HL-60/S4 (cell line): ENCODE measurements at regions not wholly inside any gene's neighbourhood (a gene's known extent, or its start where the extent isn't known, plus 50 kb on each side); places are given as distances from the start of the nearest gene placed in this dataset.

ENCODE experiments used
- in situ Hi-C: fragments of 300-500 bp; cut with MboI; formaldehyde crosslinking; loops from 2 replicates; pipeline ENCODE4 v1.14.3; 2022; ENCODE audit warnings: low sequenced_read_pairs

DNA sequence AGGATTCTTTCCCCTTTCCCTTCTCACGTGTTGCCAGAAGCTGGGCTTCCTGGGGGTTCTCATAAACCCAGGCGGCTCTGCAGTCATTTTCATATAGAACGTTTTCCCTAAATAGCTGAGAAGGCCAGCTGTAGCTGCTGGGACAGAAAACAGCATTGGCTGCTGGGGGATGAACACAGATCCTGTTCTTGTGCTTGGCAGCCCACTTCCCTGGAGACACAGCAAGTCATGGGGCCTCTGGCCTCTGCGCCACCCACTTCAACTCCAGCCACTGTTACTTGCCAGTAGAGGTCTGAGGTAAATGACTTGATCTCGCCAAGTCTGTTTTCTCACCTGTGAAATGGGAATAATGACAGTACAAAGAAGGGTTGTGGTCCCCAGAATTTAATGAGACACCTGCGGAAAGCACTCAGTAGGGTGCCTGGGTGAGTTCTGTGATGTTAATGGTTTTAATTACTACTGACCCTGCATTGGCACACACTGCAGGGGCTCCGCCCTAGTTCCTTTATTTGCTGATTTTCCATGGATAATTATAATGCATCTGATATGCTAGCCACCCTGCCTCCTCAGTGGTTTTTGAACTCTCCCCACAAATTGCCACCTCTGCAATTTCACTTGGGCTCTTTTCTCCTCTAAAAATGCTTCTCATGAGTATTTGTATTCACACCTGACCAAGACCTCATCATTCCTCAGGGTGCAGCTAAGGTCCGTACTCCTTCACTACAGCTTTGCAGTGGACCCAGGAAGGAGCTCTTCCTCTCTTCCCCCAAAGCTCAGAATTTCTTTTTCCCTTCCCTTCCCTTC lies 274.7 kb downstream of the RPLP1 start:
- in situ Hi-C loops: no loop called here

DNA sequence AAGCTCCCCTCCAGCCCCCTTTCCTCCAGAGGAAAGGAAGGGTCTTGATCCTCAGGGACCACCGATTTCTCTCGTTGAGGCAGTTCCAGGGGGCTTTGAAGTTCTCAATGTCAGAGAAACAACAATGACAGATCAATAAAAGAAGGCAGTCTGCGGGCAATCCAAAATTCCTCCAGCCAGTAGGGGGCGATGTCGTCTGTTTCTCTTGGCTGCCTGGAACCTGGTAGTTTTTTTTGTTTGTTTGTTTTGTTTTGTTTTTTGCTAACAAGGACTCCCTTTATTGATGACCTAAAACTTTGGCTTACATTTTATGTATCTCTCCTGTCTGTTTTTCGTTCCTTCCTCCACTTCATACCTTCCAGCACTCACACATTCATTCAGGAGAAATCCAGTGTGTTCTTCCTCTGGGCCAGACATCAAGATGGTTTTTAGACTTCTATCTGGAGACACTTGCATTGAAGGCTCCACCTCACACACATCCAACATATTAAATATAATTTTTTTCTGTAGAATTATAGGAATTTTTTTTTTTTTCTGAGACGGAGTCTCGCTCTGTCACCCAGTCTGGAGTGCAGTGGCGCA lies 276.6 kb downstream of the RPLP1 start:
- in situ Hi-C loops: no loop called here

DNA sequence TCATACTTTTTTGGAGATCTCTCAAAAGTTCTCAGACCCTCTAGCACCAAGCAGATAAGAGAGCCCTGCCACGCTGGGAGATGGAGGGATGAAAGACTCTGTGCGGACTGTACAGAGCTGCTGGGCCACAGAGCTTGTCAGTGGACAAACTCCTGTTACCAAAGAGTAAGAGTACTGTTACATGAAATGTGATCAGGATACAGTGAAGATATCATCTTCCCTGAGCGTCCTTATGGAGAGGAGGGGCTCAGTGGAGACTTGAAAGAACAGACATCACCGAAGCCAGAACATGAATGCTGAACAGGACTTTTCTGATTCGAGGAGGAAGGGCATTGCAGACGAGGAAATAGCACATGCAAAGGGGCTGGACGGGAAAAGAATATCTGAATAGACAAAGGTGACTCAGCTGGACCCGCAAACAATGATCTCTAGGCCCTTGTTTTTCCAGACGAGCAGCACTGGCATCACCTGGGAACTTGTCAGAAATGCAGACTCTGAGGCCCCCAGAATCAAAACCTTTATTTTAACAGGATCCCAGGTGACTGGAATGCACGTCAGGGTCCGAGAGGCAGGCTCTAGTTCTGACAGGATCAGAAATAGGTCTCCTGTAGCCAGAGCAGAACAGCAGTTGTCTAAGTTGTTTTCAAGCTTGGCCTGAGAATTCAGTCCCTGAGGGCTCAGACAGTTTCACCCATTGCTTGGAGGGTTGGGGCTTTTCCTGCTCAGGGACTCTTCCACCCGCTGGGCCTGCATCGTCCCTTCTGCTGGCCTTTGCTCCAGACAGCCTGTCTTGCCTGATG lies 277.9 kb downstream of the RPLP1 start:
- in situ Hi-C loops: no loop called here

- in situ Hi-C loops: no loop called here
Measured at GRCh38 chr15:69731081-69731330, 278.4 kb downstream of the RPLP1 start.

- in situ Hi-C loops: no loop called here
Measured at GRCh38 chr15:69731581-69731980, 279.0 kb downstream of the RPLP1 start.

DNA sequence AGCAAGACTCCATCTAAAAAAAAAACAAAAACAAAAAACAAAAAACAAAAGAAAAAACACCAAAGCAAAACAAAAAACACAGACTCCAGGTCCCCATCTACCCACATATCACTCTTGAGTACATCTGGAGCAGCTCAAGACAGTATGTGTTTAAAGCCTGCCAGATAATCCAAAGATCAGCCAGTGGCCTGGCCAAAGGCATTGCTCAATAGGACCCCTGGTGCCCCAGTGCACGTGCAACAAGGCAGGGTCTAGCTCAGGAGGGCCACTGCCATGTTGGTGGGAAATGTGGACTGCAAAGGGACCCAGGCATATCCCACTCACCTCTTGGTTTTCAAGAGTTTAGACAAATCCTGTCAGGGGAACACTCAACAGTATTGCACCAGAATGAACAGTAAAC lies 279.5 kb downstream of the RPLP1 start:
- in situ Hi-C loops: no loop called here

GRCh38 chr15:69734699-69735098 lies 282.1 kb downstream of the RPLP1 start:
- in situ Hi-C loops: no loop called here

DNA sequence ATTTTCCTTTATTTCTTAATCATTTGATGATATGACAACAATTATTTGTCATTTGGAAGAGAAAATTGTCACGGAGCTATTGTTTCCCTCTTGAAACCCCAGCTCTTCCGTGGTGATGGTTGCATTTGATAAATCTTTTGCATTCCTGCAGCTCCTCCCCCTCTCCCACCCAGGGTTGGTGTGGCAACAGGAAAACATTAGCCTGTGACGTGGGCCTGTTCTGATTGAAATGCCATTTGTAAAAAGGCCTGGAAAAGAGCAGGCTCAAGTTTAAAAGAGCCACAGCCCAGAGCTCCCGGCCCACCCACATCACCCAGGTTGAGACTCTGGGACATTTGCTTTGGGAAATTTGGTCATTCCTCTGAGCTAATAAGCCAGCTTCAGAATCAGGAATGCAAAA lies 282.5 kb downstream of the RPLP1 start:
- in situ Hi-C loops: no loop called here

DNA sequence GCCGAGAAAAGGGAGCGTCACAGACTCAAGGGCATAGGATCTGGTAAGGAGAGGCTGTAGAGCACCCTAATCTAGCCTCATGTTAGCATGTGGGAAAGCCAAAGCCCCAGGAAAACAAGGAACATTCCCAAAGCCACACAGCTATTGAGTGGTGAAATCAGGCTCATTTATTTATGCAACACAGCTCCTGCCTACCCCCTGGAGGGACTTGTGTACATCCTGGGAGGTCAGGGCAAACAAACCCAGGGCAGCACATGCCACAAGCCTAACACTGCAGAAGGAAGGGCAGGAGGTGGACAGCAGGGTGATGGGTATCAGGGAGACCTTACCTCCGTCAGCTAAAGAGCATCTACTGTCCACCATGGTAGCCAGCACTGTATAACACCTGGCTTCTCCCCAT lies 283.5 kb downstream of the RPLP1 start:
- in situ Hi-C loops: no loop called here

DNA sequence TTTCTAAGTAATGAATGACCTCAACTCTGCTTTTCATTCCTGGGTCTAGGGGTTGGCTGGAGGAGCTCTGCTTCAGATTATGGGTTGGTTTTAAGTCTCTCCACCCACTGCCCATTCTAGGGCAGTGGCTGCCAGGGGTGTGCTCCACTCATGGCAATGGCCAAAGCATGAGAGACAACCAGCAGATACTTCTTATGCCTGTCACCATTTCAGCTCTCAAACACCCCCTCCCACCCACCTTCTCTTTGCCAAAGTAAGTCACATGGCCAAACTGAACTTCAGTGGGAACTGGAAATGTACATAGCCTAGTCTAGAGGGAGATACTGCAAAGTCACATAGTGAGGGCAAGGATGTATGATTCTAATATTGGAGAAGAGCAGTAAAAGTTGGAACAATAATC lies 285.3 kb downstream of the RPLP1 start:
- in situ Hi-C loops: no loop called here

GRCh38 chr15:69740684-69741083 lies 288.1 kb downstream of the RPLP1 start:
- in situ Hi-C loops: no loop called here

DNA sequence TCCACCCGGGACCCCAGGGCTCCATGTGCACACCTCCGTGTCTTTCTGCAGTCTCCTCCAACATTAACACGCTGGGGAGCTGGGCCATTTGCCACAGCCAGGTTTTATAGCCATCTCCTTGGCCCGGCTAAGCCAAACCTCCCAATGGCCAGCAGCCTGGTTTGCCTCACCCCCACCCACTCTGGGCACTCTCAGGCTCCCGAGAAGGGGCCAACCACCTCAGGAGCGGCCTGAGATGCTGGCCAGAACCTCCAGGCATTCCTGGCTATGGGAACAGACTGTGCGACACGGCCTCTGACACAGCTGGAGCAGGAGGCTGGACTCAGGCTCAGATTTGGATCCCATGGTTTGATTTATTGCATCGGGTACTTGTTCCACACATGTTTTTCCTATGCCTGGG lies 289.7 kb downstream of the RPLP1 start:
- in situ Hi-C loops: no loop called here

DNA sequence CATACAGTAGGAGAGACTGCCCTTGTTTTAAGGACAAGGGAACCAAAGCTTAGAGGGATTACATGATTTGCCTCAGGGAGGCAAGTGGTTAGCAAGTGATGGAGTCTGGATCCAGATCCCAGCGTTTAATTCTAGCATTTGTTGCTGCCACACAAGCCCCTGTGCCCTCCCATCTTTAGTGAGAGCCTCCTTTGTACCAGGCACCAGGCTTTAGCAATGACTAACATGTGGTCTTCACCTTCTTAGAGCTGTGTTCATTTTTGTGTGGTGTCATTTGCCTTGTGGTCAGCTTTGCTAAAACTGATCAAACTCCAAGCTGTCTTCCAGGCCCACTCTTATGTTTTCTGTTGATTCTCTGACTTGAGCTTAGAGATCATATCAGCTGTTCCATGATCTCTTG lies 290.5 kb downstream of the RPLP1 start:
- in situ Hi-C loops: no loop called here

GRCh38 chr15:69744391-69745162 lies 292.0 kb downstream of the RPLP1 start:
- in situ Hi-C loops: no loop called here

- in situ Hi-C loops: no loop called here
Measured at GRCh38 chr15:69747193-69747592, 294.6 kb downstream of the RPLP1 start.

- in situ Hi-C loops: no loop called here
Measured at GRCh38 chr15:69748131-69748530, 295.5 kb downstream of the RPLP1 start.

- in situ Hi-C loops: no loop called here
Measured at GRCh38 chr15:69748576-69749185, 296.1 kb downstream of the RPLP1 start.

DNA sequence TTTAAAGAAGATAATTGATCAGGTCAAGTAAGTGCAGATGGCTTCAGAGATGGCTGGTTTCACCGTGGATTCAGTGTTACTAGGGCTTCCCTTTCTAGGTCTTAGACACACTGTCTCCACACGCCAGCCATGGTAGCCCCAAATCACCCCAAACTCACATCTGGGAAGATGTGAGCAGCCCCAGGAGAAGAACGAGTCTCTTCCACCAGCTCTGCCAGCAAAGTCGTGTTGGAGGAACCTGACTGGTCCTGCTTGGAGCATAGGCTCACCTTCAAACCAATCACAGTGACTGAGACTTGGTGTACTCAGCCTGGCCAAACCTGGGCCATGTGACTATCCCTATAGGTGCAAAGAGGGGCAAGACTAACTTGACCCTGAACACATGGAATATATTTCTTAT lies 296.7 kb downstream of the RPLP1 start:
- in situ Hi-C loops: no loop called here

DNA sequence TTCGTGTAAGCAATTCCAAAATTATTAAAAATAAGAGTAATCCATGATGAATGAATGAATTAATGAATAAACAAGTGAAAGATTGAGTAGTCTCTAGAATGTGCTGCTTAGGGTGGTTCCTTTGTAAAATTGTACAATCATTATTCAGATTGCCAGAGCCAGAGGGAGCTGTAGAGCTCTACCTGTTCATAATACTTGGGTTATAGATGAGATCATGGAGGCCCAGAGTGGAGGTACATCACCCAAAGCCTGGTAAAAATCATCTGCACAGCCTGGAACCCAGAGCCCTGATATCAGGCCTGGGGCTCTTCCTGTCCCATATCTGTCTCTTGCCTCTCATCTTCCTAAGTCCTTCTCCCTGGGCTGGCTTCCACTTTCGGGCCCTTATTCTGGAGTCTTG lies 297.2 kb downstream of the RPLP1 start:
- in situ Hi-C loops: loop anchor here (10.0 to 25.0 kb wide), 2 partner anchors 345 to 738 kb away; partner anchors contain the start of gene TLE3

DNA sequence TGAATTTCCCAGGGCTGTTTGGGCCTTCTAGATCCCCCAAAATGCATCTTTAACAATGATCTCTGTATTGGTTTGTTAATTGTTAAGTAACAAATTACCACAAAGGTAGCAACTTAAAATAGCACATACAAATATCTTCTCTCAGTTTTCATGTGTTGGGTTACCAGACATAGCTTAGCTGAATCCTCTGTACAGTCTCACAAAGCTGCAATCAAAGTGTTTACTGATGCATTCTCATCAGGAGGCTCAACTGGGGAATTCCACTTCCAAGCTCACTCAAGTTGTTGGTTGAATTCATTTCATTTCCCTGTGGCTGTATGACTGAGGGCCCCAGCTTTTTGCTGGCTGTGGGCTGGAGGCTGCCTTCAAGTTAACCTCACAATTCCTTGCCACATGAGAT lies 297.6 kb downstream of the RPLP1 start:
- in situ Hi-C loops: loop anchor here (10.0 to 25.0 kb wide), 2 partner anchors 345 to 737 kb away; partner anchors contain the start of gene TLE3

- in situ Hi-C loops: loop anchor here (10.0 to 25.0 kb wide), 2 partner anchors 344 to 736 kb away; partner anchors contain the start of gene TLE3
Measured at GRCh38 chr15:69751147-69751546, 298.5 kb downstream of the RPLP1 start.
